GM12878 (cell line): ENCODE measurements at regions not wholly inside any gene's neighbourhood (a gene's known extent, or its start where the extent isn't known, plus 50 kb on each side); places are given as distances from the start of the nearest gene placed in this dataset.

Experiments
- ATAC-seq: fragments of 200-7000 bp; cut with Tn5 transposase; 3 replicates; pipeline ENCODE4 v1.9.1; 2020; ENCODE audit warnings: mild to moderate bottlenecking, moderate library complexity
- BruUV-seq: library from RNA; stranded (reverse); fragments of 400-500 nt; replicated peaks from 2 replicates; lab custom pipeline; 2021; lab: Mats Ljungman, UMichigan
- CTCF ChIA-PET: fragments of 300-600 bp; sonication (Branson Sonifier 250); formaldehyde crosslinking; extraction: SDS; loops from one replicate; lab custom pipeline; 2021; ENCODE audit warnings: inconsistent platforms; lab: Yijun Ruan, JAX
- POLR2A ChIA-PET: fragments of 350-600 bp; formaldehyde crosslinking; extraction: SDS; loops from one replicate; lab custom pipeline; 2021; ENCODE audit warnings: inconsistent platforms; lab: Charles Lee
- RAD21 ChIA-PET: fragments of 300-600 bp; sonication (Branson Sonifier 250); formaldehyde crosslinking; loops from one replicate; lab custom pipeline; 2023; ENCODE audit warnings: antibody characterized with exemption; ENCODE audit not compliant: unreplicated experiment; lab: Charles Lee
- SMC1A ChIA-PET: fragments of 300-600 bp; sonication (Branson Sonifier 250); formaldehyde crosslinking; loops from one replicate; lab custom pipeline; 2023; ENCODE audit not compliant: unreplicated experiment, uncharacterized antibody; lab: Charles Lee
- DNase-seq: peaks from one replicate; pipeline ENCODE4 v3.0.0-alpha.2; 2011; ENCODE audit warnings: low read depth, low spot score
- FAIRE-seq: peaks from 3 replicates; lab custom pipeline; 2011; peaks lifted over from hg19 to GRCh38; lab: Jason Lieb, UNC
- H2AFZ ChIP-seq: 2 replicates; pipeline ENCODE4 v1.6.0; 2011; ENCODE audit warnings: low read depth, low read length, control low read depth; ENCODE audit not compliant: control insufficient read depth
- H3K27ac ChIP-seq: 2 replicates; pipeline ENCODE4 v1.5.1; 2011; ENCODE audit warnings: control low read depth; ENCODE audit not compliant: control insufficient read depth, insufficient read depth
- H3K27me3 ChIP-seq, 2 experiments: replicated peaks in 1 of 2; 2 replicates each; pipeline versions ENCODE4 v1.6.0 to v1.6.1; 2011; ENCODE audit warnings: low read length in 1 of 2; ENCODE audit not compliant: control insufficient read depth in 2 of 2, insufficient read depth in 2 of 2
- H3K36me3 ChIP-seq, 2 experiments: 2 replicates each; pipeline ENCODE4 v1.5.1; 2011; ENCODE audit warnings: low read length in 1 of 2; ENCODE audit not compliant: control insufficient read depth in 2 of 2, insufficient read depth in 2 of 2
- H3K4me1 ChIP-seq: 2 replicates; pipeline ENCODE4 v1.6.1; 2011; ENCODE audit warnings: mild to moderate bottlenecking, low read length, moderate library complexity, mixed read lengths; ENCODE audit not compliant: control insufficient read depth, insufficient read depth
- H3K4me2 ChIP-seq: 2 replicates; pipeline ENCODE4 v1.6.0; 2011; ENCODE audit warnings: control low read depth; ENCODE audit not compliant: control insufficient read depth, insufficient read depth
- H3K4me3 ChIP-seq: fragments of 200-600 bp; sonication (generic); 2 replicates; pipeline ENCODE4 v1.5.1; 2016
- H3K79me2 ChIP-seq: 2 replicates; pipeline ENCODE4 v1.6.0; 2011; ENCODE audit warnings: low read length; ENCODE audit not compliant: control insufficient read depth, insufficient read depth
- H3K9ac ChIP-seq: 2 replicates; pipeline ENCODE4 v1.8.0; 2011; ENCODE audit warnings: low read length, control low read depth, mixed read lengths; ENCODE audit not compliant: control insufficient read depth, insufficient read depth
- H3K9me3 ChIP-seq: replicated peaks from 3 replicates; pipeline ENCODE4 v1.5.1; 2011; ENCODE audit warnings: mild to moderate bottlenecking, low read length; ENCODE audit not compliant: control insufficient read depth, insufficient read depth
- H4K20me1 ChIP-seq: 2 replicates; pipeline ENCODE4 v1.6.0; 2011; ENCODE audit not compliant: control insufficient read depth, insufficient read depth
- BHLHE40 ChIP-seq, 2 experiments: fragments of 450-650 bp in 1 of 2; IDR thresholded peaks; 2 replicates each; pipeline ENCODE4 v1.6.1; 2011 to 2017; ENCODE audit warnings: low read depth in 2 of 2, borderline replicate concordance in 1 of 2, improper control_type of control experiment in 1 of 2, low read length in 1 of 2, mild to moderate bottlenecking in 1 of 2
- POLR2AphosphoS5 ChIP-seq: IDR thresholded peaks from 2 replicates; pipeline ENCODE4 v1.6.1; 2011; ENCODE audit warnings: mild to moderate bottlenecking, low read length, inconsistent platforms
- SMC3 ChIP-seq: IDR thresholded peaks from 2 replicates; pipeline ENCODE4 v1.6.1; 2011; ENCODE audit warnings: low read length, improper control_type of control experiment, borderline replicate concordance
- USF2 ChIP-seq: IDR thresholded peaks from 2 replicates; pipeline ENCODE4 v1.6.1; 2011; ENCODE audit warnings: low read depth, low read length, improper control_type of control experiment, borderline replicate concordance
- ZBTB40 ChIP-seq: fragments of 450-650 bp; IDR thresholded peaks from 2 replicates; pipeline ENCODE4 v1.6.1; 2016; ENCODE audit warnings: mild to moderate bottlenecking, moderate library complexity, borderline replicate concordance
- ZNF592 ChIP-seq: fragments of 450-650 bp; IDR thresholded peaks from 2 replicates; pipeline ENCODE4 v1.6.1; 2017; ENCODE audit warnings: mild to moderate bottlenecking, moderate library complexity
- WGBS: methylation state at CpG from one replicate; pipeline ENCODE4 v1.1.6; 2016; ENCODE audit warnings: low lambda C conversion rate; ENCODE audit not compliant: insufficient replicate concordance, insufficient coverage; ENCODE audit errors: missing lambda C conversion rate; 5-methylcytosine and 5-hydroxymethylcytosine counted together
- in situ Hi-C: fragments of 300-500 bp; cut with MboI; formaldehyde crosslinking; loops from 9 replicates; pipeline ENCODE4 v1.14.3; 2018; ENCODE audit warnings: mixed read lengths
- intact Hi-C: fragments of 100-400 bp; cut with micrococcal nuclease; formaldehyde crosslinking; loops from one replicate; pipeline ENCODE4 v1.14.2; 2022; ENCODE audit not compliant: unreplicated experiment

- TF ChIP-seq ZNF592 = no peak
- TF ChIP-seq, all 136 proteins: peak for 0
Observed at GRCh38 chr14:43591776-43592175, 915.3 kb downstream of the FSCB start (continued).

GRCh38 chr14:43587183-43587582 is 919.9 kb downstream of the FSCB start:
- no TSS peak for BruUV-seq
- CTCF ChIA-PET = no interaction called here
- intact Hi-C loops = no loop called here
- WGBS = 23% methylated on average over 3 of the region's 3 CpGs
- TF ChIP-seq USF2 (no peak), BHLHE40 (IDR thresholded peaks at IDR 0.05; ENCODE audit: borderline replicate concordance in 1 of 2, low read depth in 2 of 2, low read length in 1 of 2) (no peak), ZBTB40 (no peak), POLR2AphosphoS5 (no peak), SMC3 (no peak)
- TF ChIP-seq, all 136 proteins: peak for 0
- ChIA-PET SMC1A (no interaction called here), POLR2A (no interaction called here), RAD21 (no interaction called here)
- Histone ChIP-seq H3K4me3 (no peak overlapping the region), H3K36me3 (no peaks in the 10 kb centered on the region), H3K27me3 (no peaks in the 10 kb centered on the region), H3K4me2 (no peak overlapping the region), H2AFZ (no peak overlapping the region), H3K79me2 (no peaks in the 10 kb centered on the region), H3K27ac (no peak overlapping the region), H4K20me1 (no peaks in the 10 kb centered on the region), H3K9ac (no peak overlapping the region), H3K9me3 (no peaks in the 10 kb centered on the region), H3K4me1 (no peaks in the 10 kb centered on the region)
- DNase-seq = no peak
- no peak for FAIRE-seq
- in situ Hi-C loops = no loop called here
- ATAC-seq = no peak
